ENCODE measurements at regions not wholly inside any gene's neighbourhood (a gene's known extent, or its start where the extent isn't known, plus 50 kb on each side); places are given as distances from the start of the nearest gene placed in this dataset.

DNA sequence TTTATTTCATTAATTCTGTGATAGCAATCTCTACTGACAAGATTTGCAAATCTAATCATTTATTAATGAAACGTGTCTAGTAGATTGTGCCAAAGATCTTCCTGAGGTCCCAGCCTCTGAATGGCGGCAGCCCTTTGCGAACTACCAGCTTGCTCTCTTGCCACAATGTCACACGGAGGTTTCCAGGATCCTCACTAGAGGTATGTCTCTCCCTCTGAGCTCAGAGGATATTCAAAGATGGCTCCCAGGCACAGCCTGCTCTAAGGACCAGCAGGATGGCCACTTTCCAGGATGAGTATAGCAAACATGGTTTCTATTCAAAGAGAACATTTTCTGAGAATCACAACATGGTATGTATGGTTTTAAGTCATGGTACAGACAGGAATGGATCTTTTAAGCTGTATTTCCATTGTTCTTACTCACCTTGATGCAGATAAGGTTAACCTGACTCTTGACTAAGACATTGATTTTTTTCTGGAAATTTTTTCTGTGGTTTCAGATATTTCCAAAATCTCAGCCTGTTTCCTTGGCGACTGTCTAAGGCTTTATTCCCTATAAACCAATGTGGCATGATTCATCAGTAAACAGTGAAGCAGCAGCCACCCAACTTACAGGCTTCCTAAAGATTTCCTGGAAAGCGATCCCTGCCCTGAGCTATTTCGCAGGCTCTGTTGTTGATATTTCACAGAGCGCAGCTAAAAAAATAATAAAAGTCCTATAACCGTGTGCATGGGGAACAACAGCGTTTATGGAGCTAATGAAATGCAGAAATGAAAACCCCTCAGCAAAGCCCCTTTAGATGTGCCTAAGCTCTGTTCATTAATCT, 54.1 kb upstream of the KLF7 start:
- peaks cover 2% of the 10 kb centered on the region for H3K36me3 Mint-ChIP-seq (ENCODE audit: low read depth, unreplicated experiment)
- Histone ChIP-seq H3K36me3 (ENCODE audit: insufficient read depth, low read length) (no peaks in the 10 kb centered on the region), H3K4me3 (ENCODE audit: insufficient read depth, low read depth, low read length) (peak overlapping the region; percentile 7), H3K27ac (ENCODE audit: low read depth, low read length) (peak overlapping the region; percentile 44), H3K4me1 (ENCODE audit: insufficient read depth, low read length) (peaks cover 26% of the 10 kb centered on the region), H2AFZ (ENCODE audit: low read depth, low read length) (peak overlapping the region; percentile 2), H3K9ac (ENCODE audit: low read length) (peak overlapping the region; percentile 56), H3K27me3 (ENCODE audit: insufficient read depth, low read length) (no peaks in the 10 kb centered on the region), H3K79me2 (ENCODE audit: insufficient read depth, low read length) (no peaks in the 10 kb centered on the region), H3K9me3 (ENCODE audit: insufficient read depth, low read depth, low read length) (no peaks in the 10 kb centered on the region), H4K20me1 (ENCODE audit: insufficient read depth, low read length) (no peaks in the 10 kb centered on the region), H3K4me2 (ENCODE audit: low read length) (peak overlapping the region; percentile 71)
- H3K4me3 Mint-ChIP-seq (ENCODE audit: unreplicated experiment) = no peak overlapping the region
- DNase-seq (ENCODE audit: low read depth) (peak; percentile 85), FAIRE-seq (peak; percentile 84)
- H3K9me3 Mint-ChIP-seq (ENCODE audit: unreplicated experiment) = no peaks in the 10 kb centered on the region
- TF ChIP-seq, protein P1, sequence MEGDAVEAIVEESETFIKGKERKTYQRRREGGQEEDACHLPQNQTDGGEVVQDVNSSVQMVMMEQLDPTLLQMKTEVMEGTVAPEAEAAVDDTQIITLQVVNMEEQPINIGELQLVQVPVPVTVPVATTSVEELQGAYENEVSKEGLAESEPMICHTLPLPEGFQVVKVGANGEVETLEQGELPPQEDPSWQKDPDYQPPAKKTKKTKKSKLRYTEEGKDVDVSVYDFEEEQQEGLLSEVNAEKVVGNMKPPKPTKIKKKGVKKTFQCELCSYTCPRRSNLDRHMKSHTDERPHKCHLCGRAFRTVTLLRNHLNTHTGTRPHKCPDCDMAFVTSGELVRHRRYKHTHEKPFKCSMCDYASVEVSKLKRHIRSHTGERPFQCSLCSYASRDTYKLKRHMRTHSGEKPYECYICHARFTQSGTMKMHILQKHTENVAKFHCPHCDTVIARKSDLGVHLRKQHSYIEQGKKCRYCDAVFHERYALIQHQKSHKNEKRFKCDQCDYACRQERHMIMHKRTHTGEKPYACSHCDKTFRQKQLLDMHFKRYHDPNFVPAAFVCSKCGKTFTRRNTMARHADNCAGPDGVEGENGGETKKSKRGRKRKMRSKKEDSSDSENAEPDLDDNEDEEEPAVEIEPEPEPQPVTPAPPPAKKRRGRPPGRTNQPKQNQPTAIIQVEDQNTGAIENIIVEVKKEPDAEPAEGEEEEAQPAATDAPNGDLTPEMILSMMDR (IDR thresholded peaks at IDR 0.05; ENCODE audit: insufficient read depth, low read depth, low read length) = no peak
- no peak for TF ChIP-seq EZH2 (IDR thresholded peaks at IDR 0.05; ENCODE audit: insufficient read depth, low read length)
- peaks cover 33% of the 10 kb centered on the region for H3K4me1 Mint-ChIP-seq (ENCODE audit: low read depth, unreplicated experiment)
- no peaks in the 10 kb centered on the region for H3K27me3 Mint-ChIP-seq (ENCODE audit: low read depth, unreplicated experiment)
- H3K27ac Mint-ChIP-seq (ENCODE audit: unreplicated experiment) = peak overlapping the region; percentile 67

DNA sequence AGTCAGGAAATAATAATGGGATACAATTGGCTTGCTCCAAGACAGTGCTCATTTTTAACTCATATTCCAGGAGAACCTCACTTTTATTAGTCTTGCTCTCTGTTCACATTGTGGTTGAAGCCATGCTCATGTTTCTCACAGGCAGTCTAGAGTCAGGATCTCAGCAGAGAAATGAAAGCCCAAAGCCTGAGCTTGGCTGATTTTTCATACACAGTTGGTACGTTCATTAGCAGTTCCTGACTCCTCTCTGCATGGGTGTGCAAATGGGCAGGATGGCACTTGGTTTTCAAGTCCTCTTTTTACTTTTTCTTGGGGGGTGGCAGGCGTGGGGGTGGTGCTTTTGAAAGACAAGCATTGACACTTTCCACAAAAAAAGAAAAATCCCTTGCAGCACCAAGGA, 56.0 kb upstream of the KLF7 start:
- H2AFZ ChIP-seq (ENCODE audit: low read depth, low read length) = no peak overlapping the region
- Mint-ChIP-seq H3K36me3 (ENCODE audit: low read depth, unreplicated experiment) (peaks cover 2% of the 10 kb centered on the region), H3K27ac (ENCODE audit: unreplicated experiment) (no peak overlapping the region), H3K4me1 (ENCODE audit: low read depth, unreplicated experiment) (peaks cover 40% of the 10 kb centered on the region), H3K27me3 (ENCODE audit: low read depth, unreplicated experiment) (no peaks in the 10 kb centered on the region), H3K9me3 (ENCODE audit: unreplicated experiment) (no peaks in the 10 kb centered on the region), H3K4me3 (ENCODE audit: unreplicated experiment) (no peak overlapping the region)
- no peak overlapping the region for H3K27ac ChIP-seq (ENCODE audit: low read depth, low read length)
- H3K79me2 ChIP-seq (ENCODE audit: insufficient read depth, low read length) = no peaks in the 10 kb centered on the region
- peaks cover 31% of the 10 kb centered on the region for H3K4me1 ChIP-seq (ENCODE audit: insufficient read depth, low read length)
- no peak overlapping the region for H3K4me2 ChIP-seq (ENCODE audit: low read length)
- DNase-seq (ENCODE audit: low read depth) (no peak), FAIRE-seq (no peak)
- H4K20me1 ChIP-seq (ENCODE audit: insufficient read depth, low read length) = no peaks in the 10 kb centered on the region
- TF ChIP-seq, protein P1 (IDR thresholded peaks at IDR 0.05; ENCODE audit: insufficient read depth, low read depth, low read length) = no peak
- no peak for TF ChIP-seq EZH2 (IDR thresholded peaks at IDR 0.05; ENCODE audit: insufficient read depth, low read length)
- no peaks in the 10 kb centered on the region for H3K9me3 ChIP-seq (ENCODE audit: insufficient read depth, low read depth, low read length)
- H3K4me3 ChIP-seq (ENCODE audit: insufficient read depth, low read depth, low read length) = no peak overlapping the region
- no peaks in the 10 kb centered on the region for H3K27me3 ChIP-seq (ENCODE audit: insufficient read depth, low read length)
- no peak overlapping the region for H3K9ac ChIP-seq (ENCODE audit: low read length)
- H3K36me3 ChIP-seq (ENCODE audit: insufficient read depth, low read length) = no peaks in the 10 kb centered on the region

DNA sequence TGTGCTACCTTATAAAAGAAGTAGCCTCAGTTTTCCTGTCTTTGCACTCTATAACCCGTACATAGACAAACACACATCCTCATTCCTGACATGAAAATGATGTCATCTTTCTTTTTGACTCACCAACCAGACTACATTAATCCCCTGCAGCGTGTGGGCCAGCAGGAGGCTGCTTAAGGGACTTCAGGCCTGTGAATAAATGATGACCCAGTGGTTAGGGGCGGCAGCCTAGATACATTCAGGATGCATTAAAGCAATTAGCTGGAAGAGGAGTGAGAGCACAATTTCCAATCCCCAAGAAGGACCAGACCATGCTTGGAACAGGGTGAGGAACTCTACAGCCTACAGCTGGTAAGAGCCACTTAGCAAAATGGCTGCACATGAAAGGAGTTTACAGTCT, 57.3 kb upstream of the KLF7 start:
- Histone ChIP-seq H3K9me3 (ENCODE audit: insufficient read depth, low read depth, low read length) (no peaks in the 10 kb centered on the region), H3K79me2 (ENCODE audit: insufficient read depth, low read length) (no peaks in the 10 kb centered on the region), H3K4me2 (ENCODE audit: low read length) (peak overlapping the region; percentile 29), H3K27me3 (ENCODE audit: insufficient read depth, low read length) (no peaks in the 10 kb centered on the region), H3K9ac (ENCODE audit: low read length) (no peak overlapping the region), H2AFZ (ENCODE audit: low read depth, low read length) (no peak overlapping the region), H3K27ac (ENCODE audit: low read depth, low read length) (peak overlapping the region; percentile 45), H3K4me1 (ENCODE audit: insufficient read depth, low read length) (peaks cover 38% of the 10 kb centered on the region), H3K4me3 (ENCODE audit: insufficient read depth, low read depth, low read length) (no peak overlapping the region), H3K36me3 (ENCODE audit: insufficient read depth, low read length) (no peaks in the 10 kb centered on the region), H4K20me1 (ENCODE audit: insufficient read depth, low read length) (no peaks in the 10 kb centered on the region)
- TF ChIP-seq EZH2 (IDR thresholded peaks at IDR 0.05; ENCODE audit: insufficient read depth, low read length) = no peak
- TF ChIP-seq, protein P1 (IDR thresholded peaks at IDR 0.05; ENCODE audit: insufficient read depth, low read depth, low read length) = no peak
- no peaks in the 10 kb centered on the region for H3K9me3 Mint-ChIP-seq (ENCODE audit: unreplicated experiment)
- H3K4me3 Mint-ChIP-seq (ENCODE audit: unreplicated experiment) = no peak overlapping the region
- FAIRE-seq (peak; percentile 89), DNase-seq (ENCODE audit: low read depth) (peak; percentile 79)
- peaks cover 47% of the 10 kb centered on the region for H3K4me1 Mint-ChIP-seq (ENCODE audit: low read depth, unreplicated experiment)
- no peaks in the 10 kb centered on the region for H3K27me3 Mint-ChIP-seq (ENCODE audit: low read depth, unreplicated experiment)
- peaks cover 2% of the 10 kb centered on the region for H3K36me3 Mint-ChIP-seq (ENCODE audit: low read depth, unreplicated experiment)
- no peak overlapping the region for H3K27ac Mint-ChIP-seq (ENCODE audit: unreplicated experiment)
